Astrocyte (in vitro differentiated cells and primary cell): ENCODE measurements at regions not wholly inside any gene's neighbourhood (a gene's known extent, or its start where the extent isn't known, plus 50 kb on each side); places are given as distances from the start of the nearest gene placed in this dataset.

ENCODE experiments used
- DNase-seq: peaks from one replicate; pipeline ENCODE4 v3.0.0-alpha.2; 2010; ENCODE audit warnings: low read depth
- FAIRE-seq: peaks from 2 replicates; lab custom pipeline; 2011; peaks lifted over from hg19 to GRCh38; lab: Jason Lieb, UNC
- H2AFZ ChIP-seq: 2 replicates; pipeline ENCODE4 v1.6.0; 2012; ENCODE audit warnings: low read depth, low read length, inconsistent platforms
- H3K27ac ChIP-seq: 2 replicates; pipeline ENCODE4 v1.5.1; 2011; ENCODE audit warnings: low read depth, low read length, inconsistent platforms
- H3K27me3 ChIP-seq: 2 replicates; pipeline ENCODE4 v1.6.0; 2011; ENCODE audit warnings: low read length, inconsistent platforms; ENCODE audit not compliant: insufficient read depth
- H3K36me3 ChIP-seq: 2 replicates; pipeline ENCODE4 v1.5.1; 2011; ENCODE audit warnings: low read length, inconsistent platforms; ENCODE audit not compliant: insufficient read depth
- H3K4me1 ChIP-seq: 2 replicates; pipeline ENCODE4 v1.5.1; 2011; ENCODE audit warnings: low read length, inconsistent platforms; ENCODE audit not compliant: insufficient read depth
- H3K4me2 ChIP-seq: 2 replicates; pipeline ENCODE4 v1.6.0; 2012; ENCODE audit warnings: low read length, inconsistent platforms
- H3K4me3 ChIP-seq: 2 replicates; pipeline ENCODE4 v1.5.1; 2011; ENCODE audit warnings: low read depth, mild to moderate bottlenecking, low read length, inconsistent platforms; ENCODE audit not compliant: insufficient read depth
- H3K79me2 ChIP-seq: 2 replicates; pipeline ENCODE4 v1.6.0; 2012; ENCODE audit warnings: mild to moderate bottlenecking, low read length, inconsistent platforms; ENCODE audit not compliant: insufficient read depth
- H3K9ac ChIP-seq: 2 replicates; pipeline ENCODE4 v1.6.0; 2012; ENCODE audit warnings: mild to moderate bottlenecking, low read length, inconsistent platforms
- H3K9me3 ChIP-seq: 2 replicates; pipeline ENCODE4 v1.5.1; 2012; ENCODE audit warnings: low read depth, mild to moderate bottlenecking, low read length, inconsistent platforms; ENCODE audit not compliant: insufficient read depth
- H4K20me1 ChIP-seq: 2 replicates; pipeline ENCODE4 v1.6.0; 2012; ENCODE audit warnings: low read length, inconsistent platforms; ENCODE audit not compliant: insufficient read depth
- H3K27ac Mint-ChIP-seq: one replicate; pipeline ENCODE4 v1.8.0; 2021; ENCODE audit warnings: mild to moderate bottlenecking, mixed read lengths; ENCODE audit not compliant: unreplicated experiment
- H3K27me3 Mint-ChIP-seq: one replicate; pipeline ENCODE4 v1.8.0; 2021; ENCODE audit warnings: low read depth, mixed read lengths; ENCODE audit not compliant: unreplicated experiment
- H3K36me3 Mint-ChIP-seq: one replicate; pipeline ENCODE4 v1.8.0; 2021; ENCODE audit warnings: low read depth, mixed read lengths; ENCODE audit not compliant: unreplicated experiment
- H3K4me1 Mint-ChIP-seq: one replicate; pipeline ENCODE4 v1.8.0; 2021; ENCODE audit warnings: low read depth, mixed read lengths; ENCODE audit not compliant: unreplicated experiment
- H3K4me3 Mint-ChIP-seq: one replicate; pipeline ENCODE4 v1.8.0; 2021; ENCODE audit warnings: mild to moderate bottlenecking, moderate library complexity, mixed read lengths; ENCODE audit not compliant: unreplicated experiment
- H3K9me3 Mint-ChIP-seq: one replicate; pipeline ENCODE4 v1.8.0; 2021; ENCODE audit warnings: mild to moderate bottlenecking, mixed read lengths; ENCODE audit not compliant: unreplicated experiment
- EZH2 ChIP-seq: IDR thresholded peaks from 2 replicates; pipeline ENCODE4 v1.6.1; 2012; ENCODE audit warnings: mild to moderate bottlenecking, low read length, inconsistent platforms; ENCODE audit not compliant: insufficient read depth
- TF ChIP-seq, protein P1 (sequence below): IDR thresholded peaks from 2 replicates; pipeline ENCODE4 v1.5.1; 2011; ENCODE audit warnings: low read depth, mild to moderate bottlenecking, inconsistent platforms, low read length, moderate library complexity; ENCODE audit not compliant: insufficient read depth

DNA sequence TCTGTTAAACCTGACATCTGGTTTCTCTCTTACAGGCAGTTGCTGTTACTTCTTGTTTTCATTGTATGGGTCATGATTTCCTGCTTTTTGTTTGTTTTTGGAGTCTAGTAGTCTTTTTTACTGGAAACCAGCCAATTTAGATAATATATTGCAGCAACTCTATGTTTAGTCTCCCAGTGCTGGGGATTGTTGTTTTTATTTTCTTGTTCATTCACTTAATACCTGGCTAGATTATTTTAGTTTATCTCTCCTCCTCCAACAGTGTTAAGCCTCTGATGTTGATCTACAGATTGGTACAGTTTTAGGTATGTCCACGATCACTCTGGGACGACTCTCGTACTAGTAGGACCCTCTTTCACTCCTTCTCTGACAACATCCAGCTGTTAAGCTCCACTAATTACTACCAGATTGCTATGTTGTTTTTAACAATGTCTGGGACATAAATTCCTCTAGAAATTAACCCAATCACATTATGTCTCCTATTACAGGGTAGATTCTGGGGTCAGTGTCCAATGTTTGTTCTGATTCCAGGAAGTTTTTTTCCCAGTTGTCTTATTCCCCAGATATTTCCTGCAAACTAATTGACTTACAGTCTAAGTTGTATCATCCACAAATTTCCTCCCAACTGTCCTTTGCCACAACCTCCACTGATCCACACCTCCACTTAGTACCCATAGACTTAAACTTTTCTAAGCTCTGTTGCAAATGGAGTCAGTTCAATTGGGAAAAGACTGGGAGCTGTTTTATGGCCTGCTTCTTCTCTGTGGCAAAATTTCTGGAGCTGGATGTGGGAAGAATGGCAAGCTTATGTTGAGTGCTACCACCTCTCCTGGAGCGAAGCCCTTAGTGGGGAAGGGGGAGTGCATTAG lies 1280.6 kb upstream of the CNTN5 start:
- FAIRE-seq (no peak), DNase-seq (peak; percentile 47)

DNA sequence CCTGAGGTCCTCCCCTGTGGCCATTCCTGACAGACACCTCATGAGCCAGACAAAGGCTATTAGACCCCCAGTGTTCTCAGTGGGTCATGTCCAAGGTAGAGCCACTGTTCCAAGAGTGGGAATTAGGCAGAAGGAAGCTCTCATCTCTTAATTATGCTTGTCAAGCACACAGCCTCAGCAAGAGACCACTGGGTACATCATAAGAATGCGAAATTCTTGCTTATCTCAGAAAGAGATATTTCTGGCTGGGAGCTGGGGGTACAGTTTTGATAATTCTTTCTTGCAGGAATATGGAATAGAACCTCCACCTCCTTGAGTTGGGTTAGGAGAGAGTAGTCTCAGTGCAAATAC lies 1280.0 kb upstream of the CNTN5 start:
- Histone ChIP-seq H3K9me3 (peaks cover 4% of the 10 kb centered on the region), H3K9ac (no peak overlapping the region), H3K36me3 (no peaks in the 10 kb centered on the region), H3K4me1 (peaks cover 19% of the 10 kb centered on the region), H3K27me3 (no peaks in the 10 kb centered on the region), H3K4me2 (peak overlapping the region; percentile 57), H3K27ac (peak overlapping the region; percentile 38), H3K4me3 (no peak overlapping the region), H4K20me1 (no peaks in the 10 kb centered on the region), H3K79me2 (no peaks in the 10 kb centered on the region), H2AFZ (no peak overlapping the region)
- H3K27me3 Mint-ChIP-seq, result no peaks in the 10 kb centered on the region
- no peak for FAIRE-seq
- H3K4me3 Mint-ChIP-seq, result no peak overlapping the region
- H3K27ac Mint-ChIP-seq, result no peak overlapping the region
- no peak for DNase-seq
- peaks cover 20% of the 10 kb centered on the region for H3K4me1 Mint-ChIP-seq
- TF ChIP-seq EZH2, result no peak
- TF ChIP-seq, protein P1, sequence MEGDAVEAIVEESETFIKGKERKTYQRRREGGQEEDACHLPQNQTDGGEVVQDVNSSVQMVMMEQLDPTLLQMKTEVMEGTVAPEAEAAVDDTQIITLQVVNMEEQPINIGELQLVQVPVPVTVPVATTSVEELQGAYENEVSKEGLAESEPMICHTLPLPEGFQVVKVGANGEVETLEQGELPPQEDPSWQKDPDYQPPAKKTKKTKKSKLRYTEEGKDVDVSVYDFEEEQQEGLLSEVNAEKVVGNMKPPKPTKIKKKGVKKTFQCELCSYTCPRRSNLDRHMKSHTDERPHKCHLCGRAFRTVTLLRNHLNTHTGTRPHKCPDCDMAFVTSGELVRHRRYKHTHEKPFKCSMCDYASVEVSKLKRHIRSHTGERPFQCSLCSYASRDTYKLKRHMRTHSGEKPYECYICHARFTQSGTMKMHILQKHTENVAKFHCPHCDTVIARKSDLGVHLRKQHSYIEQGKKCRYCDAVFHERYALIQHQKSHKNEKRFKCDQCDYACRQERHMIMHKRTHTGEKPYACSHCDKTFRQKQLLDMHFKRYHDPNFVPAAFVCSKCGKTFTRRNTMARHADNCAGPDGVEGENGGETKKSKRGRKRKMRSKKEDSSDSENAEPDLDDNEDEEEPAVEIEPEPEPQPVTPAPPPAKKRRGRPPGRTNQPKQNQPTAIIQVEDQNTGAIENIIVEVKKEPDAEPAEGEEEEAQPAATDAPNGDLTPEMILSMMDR, result no peak
- H3K9me3 Mint-ChIP-seq, result peaks cover 21% of the 10 kb centered on the region
- H3K36me3 Mint-ChIP-seq, result peaks cover 2% of the 10 kb centered on the region

More for the DNA sequence above, 1280.6 kb upstream of the CNTN5 start:
- Histone ChIP-seq H3K4me2 (peak overlapping the region; percentile 57), H4K20me1 (no peaks in the 10 kb centered on the region), H3K4me3 (no peak overlapping the region), H3K9ac (peak overlapping the region; percentile 42), H2AFZ (peak overlapping the region; percentile 15), H3K9me3 (peaks cover 4% of the 10 kb centered on the region), H3K36me3 (no peaks in the 10 kb centered on the region), H3K27me3 (no peaks in the 10 kb centered on the region), H3K4me1 (peaks cover 19% of the 10 kb centered on the region), H3K79me2 (no peaks in the 10 kb centered on the region), H3K27ac (peak overlapping the region; percentile 38)
- Mint-ChIP-seq H3K27me3 (no peaks in the 10 kb centered on the region), H3K36me3 (peaks cover 2% of the 10 kb centered on the region), H3K4me3 (no peak overlapping the region), H3K4me1 (peaks cover 20% of the 10 kb centered on the region), H3K27ac (peak overlapping the region; percentile 21), H3K9me3 (peaks cover 22% of the 10 kb centered on the region)
- TF ChIP-seq, protein P1, result no peak
- no peak for TF ChIP-seq EZH2

DNA sequence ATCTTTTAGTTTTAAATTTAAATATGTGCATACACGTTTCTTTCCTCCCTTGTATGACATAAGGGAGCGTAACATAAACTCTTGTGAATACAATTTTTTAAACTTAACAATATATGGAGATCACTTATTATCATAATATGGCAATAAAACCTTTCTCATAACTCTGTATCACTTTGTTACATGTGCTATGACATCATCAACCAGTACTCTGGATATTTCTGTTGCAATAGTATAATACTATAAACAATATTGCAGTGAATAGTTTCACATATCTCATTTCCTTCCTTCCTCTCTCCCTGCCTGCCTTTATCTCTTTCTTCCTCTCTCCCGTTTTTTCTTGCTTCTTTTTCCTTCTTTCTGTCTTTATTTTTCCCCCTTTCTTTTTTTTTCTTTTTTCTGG lies 1278.0 kb upstream of the CNTN5 start:
- no peak for DNase-seq
- Mint-ChIP-seq H3K9me3 (peaks cover 25% of the 10 kb centered on the region), H3K4me1 (peaks cover 20% of the 10 kb centered on the region), H3K4me3 (no peak overlapping the region), H3K27me3 (no peaks in the 10 kb centered on the region), H3K27ac (peak overlapping the region; percentile 100), H3K36me3 (peaks cover 2% of the 10 kb centered on the region)
- Histone ChIP-seq H4K20me1 (no peaks in the 10 kb centered on the region), H3K4me3 (no peak overlapping the region), H3K9ac (no peak overlapping the region), H3K79me2 (no peaks in the 10 kb centered on the region), H3K9me3 (peaks cover 4% of the 10 kb centered on the region), H3K36me3 (no peaks in the 10 kb centered on the region), H2AFZ (no peak overlapping the region), H3K27me3 (no peaks in the 10 kb centered on the region), H3K4me1 (peaks cover 19% of the 10 kb centered on the region), H3K27ac (peak overlapping the region; percentile 23), H3K4me2 (no peak overlapping the region)
- TF ChIP-seq, protein P1, result no peak
- no peak for TF ChIP-seq EZH2
- FAIRE-seq, result no peak
